ENCODE measurements at regions not wholly inside any gene's neighbourhood (a gene's known extent, or its start where the extent isn't known, plus 50 kb on each side); places are given as distances from the start of the nearest gene placed in this dataset.

GRCh38 chr4:106463622-106464021, 95.0 kb upstream of the GIMD1 start:
- WGBS (ENCODE audit: insufficient coverage) = no CpG with 5 or more reads among the region's 2 CpGs
- H4K20me1 ChIP-seq (ENCODE audit: insufficient read depth, low read length) = no peaks in the 10 kb centered on the region
- no peak for TF ChIP-seq CTCF (IDR thresholded peaks at IDR 0.05)
- H3K9ac ChIP-seq (ENCODE audit: insufficient read depth, low read length, poor library complexity, severe bottlenecking) = no peak overlapping the region
- no peak overlapping the region for H3K4me2 ChIP-seq (replicated peaks; ENCODE audit: extremely low read depth, low read length, poor library complexity, severe bottlenecking)
- H3K9me3 ChIP-seq (replicated peaks in 1 of 2; ENCODE audit: control insufficient read depth in 1 of 2, insufficient read depth in 1 of 2, low read length in 2 of 2) = no peaks in the 10 kb centered on the region
- peaks cover 0 to 4% (median 0%) of the 10 kb centered on the region in 3 donors for H3K27me3 Mint-ChIP-seq (ENCODE audit: low read depth in 3 of 3)
- no peak overlapping the region for H3K4me3 Mint-ChIP-seq
- H3K36me3 Mint-ChIP-seq = no peaks in the 10 kb centered on the region
- intact Hi-C loops (cut with micrococcal nuclease) = no loop called here
- no peak overlapping the region for H2AFZ ChIP-seq (ENCODE audit: insufficient read depth, low read depth, low read length, poor library complexity, severe bottlenecking)
- no peaks in the 10 kb centered on the region for H3K36me3 ChIP-seq (replicated peaks in 1 of 2; ENCODE audit: control insufficient read depth in 1 of 2, insufficient read depth in 2 of 2, low read length in 2 of 2)
- H3K9me3 Mint-ChIP-seq = peaks cover 0 to 11% (median 0%) of the 10 kb centered on the region in 7 donors
- H3K27ac ChIP-seq (ENCODE audit: low read depth in 1 of 2, low read length in 2 of 2) = no peak overlapping the region
- H3K79me2 ChIP-seq (ENCODE audit: insufficient read depth, low read length) = no peaks in the 10 kb centered on the region
- H3K4me3 ChIP-seq (replicated peaks in 1 of 3; ENCODE audit: low read depth in 2 of 3, low read length in 3 of 3) = no peak overlapping the region
- no peaks in the 10 kb centered on the region for H3K4me1 ChIP-seq (ENCODE audit: control insufficient read depth in 1 of 2, insufficient read depth in 2 of 2, low read length in 2 of 2)
- H3K27ac Mint-ChIP-seq = no peak overlapping the region
- DNase-seq = no peak
- no peaks in the 10 kb centered on the region for H3K4me1 Mint-ChIP-seq
- no peaks in the 10 kb centered on the region for H3K27me3 ChIP-seq (ENCODE audit: control insufficient read depth in 2 of 2, insufficient read depth in 2 of 2, low read length in 2 of 2)

- no peaks in the 10 kb centered on the region for H3K4me1 Mint-ChIP-seq
- H3K4me3 ChIP-seq (replicated peaks in 1 of 3; ENCODE audit: low read depth in 2 of 3, low read length in 3 of 3) = no peak overlapping the region
- H3K9ac ChIP-seq (ENCODE audit: insufficient read depth, low read length, poor library complexity, severe bottlenecking) = no peak overlapping the region
- H3K4me3 Mint-ChIP-seq = no peak overlapping the region
- no peaks in the 10 kb centered on the region for H4K20me1 ChIP-seq (ENCODE audit: insufficient read depth, low read length)
- no peak overlapping the region for H3K4me2 ChIP-seq (replicated peaks; ENCODE audit: extremely low read depth, low read length, poor library complexity, severe bottlenecking)
- H3K27ac ChIP-seq (ENCODE audit: low read depth in 1 of 2, low read length in 2 of 2) = no peak overlapping the region
- no peaks in the 10 kb centered on the region for H3K27me3 ChIP-seq (ENCODE audit: control insufficient read depth in 2 of 2, insufficient read depth in 2 of 2, low read length in 2 of 2)
- no CpG with 5 or more reads among the region's 2 CpGs for WGBS (ENCODE audit: insufficient coverage)
- H3K36me3 Mint-ChIP-seq = no peaks in the 10 kb centered on the region
- peaks cover 0 to 4% (median 2%) of the 10 kb centered on the region in 7 donors for H3K9me3 Mint-ChIP-seq
- H3K27me3 Mint-ChIP-seq (ENCODE audit: low read depth in 3 of 3) = peaks cover 0 to 2% (median 0%) of the 10 kb centered on the region in 3 donors
- no peak for TF ChIP-seq CTCF (IDR thresholded peaks at IDR 0.05)
- H3K27ac Mint-ChIP-seq = no peak overlapping the region
- H3K36me3 ChIP-seq (replicated peaks in 1 of 2; ENCODE audit: control insufficient read depth in 1 of 2, insufficient read depth in 2 of 2, low read length in 2 of 2) = no peaks in the 10 kb centered on the region
- no peak for DNase-seq
- no peaks in the 10 kb centered on the region for H3K9me3 ChIP-seq (replicated peaks in 1 of 2; ENCODE audit: control insufficient read depth in 1 of 2, insufficient read depth in 1 of 2, low read length in 2 of 2)
- H3K4me1 ChIP-seq (ENCODE audit: control insufficient read depth in 1 of 2, insufficient read depth in 2 of 2, low read length in 2 of 2) = no peaks in the 10 kb centered on the region
- no peaks in the 10 kb centered on the region for H3K79me2 ChIP-seq (ENCODE audit: insufficient read depth, low read length)
- intact Hi-C loops (cut with micrococcal nuclease) = no loop called here
- H2AFZ ChIP-seq (ENCODE audit: insufficient read depth, low read depth, low read length, poor library complexity, severe bottlenecking) = no peak overlapping the region
Measured at GRCh38 chr4:106454581-106454980, 86.0 kb upstream of the GIMD1 start.
